ENCODE measurements at regions not wholly inside any gene's neighbourhood (a gene's known extent, or its start where the extent isn't known, plus 50 kb on each side); places are given as distances from the start of the nearest gene placed in this dataset.

GRCh38 chr22:48539261-48539660 lies 1288.4 kb downstream of the BRD1 start:
- Mint-ChIP-seq H3K9me3 (no peaks in the 10 kb centered on the region), H3K4me3 (no peak overlapping the region), H3K27me3 (ENCODE audit: insufficient read depth, low read depth, poor library complexity) (peaks cover 10% of the 10 kb centered on the region), H3K4me1 (no peaks in the 10 kb centered on the region; the same call in 2 of the 3 replicates), H3K27ac (no peak overlapping the region), H3K36me3 (ENCODE audit: low read depth) (no peaks in the 10 kb centered on the region; the same call in 2 of the 3 replicates)
- no peak for ATAC-seq
- Histone ChIP-seq H3K4me2 (no peak overlapping the region), H3F3A (replicated peaks; ENCODE audit: low read depth) (no peaks in the 10 kb centered on the region), H2AFZ (no peak overlapping the region), H3K9me2 (ENCODE audit: insufficient read depth) (no peaks in the 10 kb centered on the region), H3K27ac (ENCODE audit: low read depth) (no peak overlapping the region), H3K79me2 (replicated peaks; ENCODE audit: insufficient read depth) (no peaks in the 10 kb centered on the region), H3K4me3 (no peak overlapping the region), H3K36me3 (ENCODE audit: insufficient read depth) (no peaks in the 10 kb centered on the region), H4K20me1 (replicated peaks; ENCODE audit: insufficient read depth) (no peaks in the 10 kb centered on the region), H3K27me3 (ENCODE audit: insufficient read depth) (no peaks in the 10 kb centered on the region), H3K4me1 (ENCODE audit: insufficient read depth) (no peaks in the 10 kb centered on the region)
- DNase-seq (ENCODE audit: low spot score), result no peak
- TF ChIP-seq NANOG (IDR thresholded peaks at IDR 0.05; ENCODE audit: borderline replicate concordance), result no peak
- no peak for TF ChIP-seq EZH2phosphoT487 (IDR thresholded peaks at IDR 0.05; ENCODE audit: unreplicated experiment)
- TF ChIP-seq STAT1 (IDR thresholded peaks at IDR 0.05; ENCODE audit: unreplicated experiment), result no peak
- TF ChIP-seq CREB1 (CRISPR knock-in tag; IDR thresholded peaks at IDR 0.05; ENCODE audit: low read depth), result no peak
- no peak for TF ChIP-seq ZNF331 (CRISPR knock-in tag; IDR thresholded peaks at IDR 0.05; ENCODE audit: low read depth)
- TF ChIP-seq ETS1 (IDR thresholded peaks at IDR 0.05), result no peak
- no peak for TF ChIP-seq CTCF (conservative IDR thresholded peaks at IDR 0.05; ENCODE audit: low read depth in 2 of 2)
- no peak for TF ChIP-seq JUNB (IDR thresholded peaks at IDR 0.05; ENCODE audit: unreplicated experiment)
- no peak for TF ChIP-seq POLR2AphosphoS5 (IDR thresholded peaks at IDR 0.05; ENCODE audit: low read depth)
- TF ChIP-seq, protein P1, sequence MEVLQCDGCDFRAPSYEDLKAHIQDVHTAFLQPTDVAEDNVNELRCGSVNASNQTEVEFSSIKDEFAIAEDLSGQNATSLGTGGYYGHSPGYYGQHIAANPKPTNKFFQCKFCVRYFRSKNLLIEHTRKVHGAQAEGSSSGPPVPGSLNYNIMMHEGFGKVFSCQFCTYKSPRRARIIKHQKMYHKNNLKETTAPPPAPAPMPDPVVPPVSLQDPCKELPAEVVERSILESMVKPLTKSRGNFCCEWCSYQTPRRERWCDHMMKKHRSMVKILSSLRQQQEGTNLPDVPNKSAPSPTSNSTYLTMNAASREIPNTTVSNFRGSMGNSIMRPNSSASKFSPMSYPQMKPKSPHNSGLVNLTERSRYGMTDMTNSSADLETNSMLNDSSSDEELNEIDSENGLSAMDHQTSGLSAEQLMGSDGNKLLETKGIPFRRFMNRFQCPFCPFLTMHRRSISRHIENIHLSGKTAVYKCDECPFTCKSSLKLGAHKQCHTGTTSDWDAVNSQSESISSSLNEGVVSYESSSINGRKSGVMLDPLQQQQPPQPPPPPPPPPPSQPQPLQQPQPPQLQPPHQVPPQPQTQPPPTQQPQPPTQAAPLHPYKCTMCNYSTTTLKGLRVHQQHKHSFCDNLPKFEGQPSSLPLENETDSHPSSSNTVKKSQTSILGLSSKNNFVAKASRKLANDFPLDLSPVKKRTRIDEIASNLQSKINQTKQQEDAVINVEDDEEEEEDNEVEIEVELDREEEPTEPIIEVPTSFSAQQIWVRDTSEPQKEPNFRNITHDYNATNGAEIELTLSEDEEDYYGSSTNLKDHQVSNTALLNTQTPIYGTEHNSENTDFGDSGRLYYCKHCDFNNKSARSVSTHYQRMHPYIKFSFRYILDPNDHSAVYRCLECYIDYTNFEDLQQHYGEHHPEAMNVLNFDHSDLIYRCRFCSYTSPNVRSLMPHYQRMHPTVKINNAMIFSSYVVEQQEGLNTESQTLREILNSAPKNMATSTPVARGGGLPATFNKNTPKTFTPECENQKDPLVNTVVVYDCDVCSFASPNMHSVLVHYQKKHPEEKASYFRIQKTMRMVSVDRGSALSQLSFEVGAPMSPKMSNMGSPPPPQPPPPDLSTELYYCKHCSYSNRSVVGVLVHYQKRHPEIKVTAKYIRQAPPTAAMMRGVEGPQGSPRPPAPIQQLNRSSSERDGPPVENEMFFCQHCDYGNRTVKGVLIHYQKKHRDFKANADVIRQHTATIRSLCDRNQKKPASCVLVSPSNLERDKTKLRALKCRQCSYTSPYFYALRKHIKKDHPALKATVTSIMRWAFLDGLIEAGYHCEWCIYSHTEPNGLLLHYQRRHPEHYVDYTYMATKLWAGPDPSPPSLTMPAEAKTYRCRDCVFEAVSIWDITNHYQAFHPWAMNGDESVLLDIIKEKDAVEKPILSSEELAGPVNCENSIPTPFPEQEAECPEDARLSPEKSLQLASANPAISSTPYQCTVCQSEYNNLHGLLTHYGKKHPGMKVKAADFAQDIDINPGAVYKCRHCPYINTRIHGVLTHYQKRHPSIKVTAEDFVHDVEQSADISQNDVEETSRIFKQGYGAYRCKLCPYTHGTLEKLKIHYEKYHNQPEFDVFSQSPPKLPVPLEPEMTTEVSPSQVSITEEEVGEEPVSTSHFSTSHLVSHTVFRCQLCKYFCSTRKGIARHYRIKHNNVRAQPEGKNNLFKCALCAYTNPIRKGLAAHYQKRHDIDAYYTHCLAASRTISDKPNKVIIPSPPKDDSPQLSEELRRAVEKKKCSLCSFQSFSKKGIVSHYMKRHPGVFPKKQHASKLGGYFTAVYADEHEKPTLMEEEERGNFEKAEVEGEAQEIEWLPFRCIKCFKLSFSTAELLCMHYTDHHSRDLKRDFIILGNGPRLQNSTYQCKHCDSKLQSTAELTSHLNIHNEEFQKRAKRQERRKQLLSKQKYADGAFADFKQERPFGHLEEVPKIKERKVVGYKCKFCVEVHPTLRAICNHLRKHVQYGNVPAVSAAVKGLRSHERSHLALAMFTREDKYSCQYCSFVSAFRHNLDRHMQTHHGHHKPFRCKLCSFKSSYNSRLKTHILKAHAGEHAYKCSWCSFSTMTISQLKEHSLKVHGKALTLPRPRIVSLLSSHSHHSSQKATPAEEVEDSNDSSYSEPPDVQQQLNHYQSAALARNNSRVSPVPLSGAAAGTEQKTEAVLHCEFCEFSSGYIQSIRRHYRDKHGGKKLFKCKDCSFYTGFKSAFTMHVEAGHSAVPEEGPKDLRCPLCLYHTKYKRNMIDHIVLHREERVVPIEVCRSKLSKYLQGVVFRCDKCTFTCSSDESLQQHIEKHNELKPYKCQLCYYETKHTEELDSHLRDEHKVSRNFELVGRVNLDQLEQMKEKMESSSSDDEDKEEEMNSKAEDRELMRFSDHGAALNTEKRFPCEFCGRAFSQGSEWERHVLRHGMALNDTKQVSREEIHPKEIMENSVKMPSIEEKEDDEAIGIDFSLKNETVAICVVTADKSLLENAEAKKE (CRISPR knock-in tag; IDR thresholded peaks at IDR 0.05), result no peak
- no peak for TF ChIP-seq REST (IDR thresholded peaks at IDR 0.05; ENCODE audit: unreplicated experiment)
- no peak for TF ChIP-seq ZNF114 (CRISPR knock-in tag; IDR thresholded peaks at IDR 0.05)
- no peak for TF ChIP-seq EZH2 (IDR thresholded peaks at IDR 0.05; ENCODE audit: low read depth, unreplicated experiment)

Measured in GM23338 (cell line).